Activated T-cell treated with anti-CD3 and anti-CD28 coated beads, Interleukin-2, amount 50 U/mL, for 4 hours (primary cell): ENCODE measurements at regions not wholly inside any gene's neighbourhood (a gene's known extent, or its start where the extent isn't known, plus 50 kb on each side); places are given as distances from the start of the nearest gene placed in this dataset.

Experiments
- ATAC-seq, 2 donors: fragments of 200-7000 bp; cut with Tn5 transposase; one replicate each; pipeline ENCODE4 v1.10.0; 2021
- DNase-seq: peaks from one replicate; pipeline ENCODE4 v3.0.0-alpha.2; 2020
- H3K27me3 Mint-ChIP-seq: one replicate; pipeline ENCODE4 v1.8.0; 2021; ENCODE audit warnings: low read depth, mixed read lengths
- H3K36me3 Mint-ChIP-seq: one replicate; pipeline ENCODE4 v1.8.0; 2022; ENCODE audit warnings: mixed read lengths; ENCODE audit not compliant: insufficient read depth
- H3K4me1 Mint-ChIP-seq: one replicate; pipeline ENCODE4 v1.8.0; 2021; ENCODE audit warnings: low read depth, mixed read lengths
- H3K4me3 Mint-ChIP-seq: one replicate; pipeline ENCODE4 v1.8.0; 2021; ENCODE audit warnings: mild to moderate bottlenecking, moderate library complexity, mixed read lengths
- H3K9me3 Mint-ChIP-seq: one replicate; pipeline ENCODE4 v1.8.0; 2021; ENCODE audit warnings: mixed read lengths

- ATAC-seq: no peak
- no peak for DNase-seq
- no peak overlapping the region for H3K4me3 Mint-ChIP-seq
- H3K27me3 Mint-ChIP-seq: peaks cover 5% of the 10 kb centered on the region
- peaks cover 6% of the 10 kb centered on the region for H3K9me3 Mint-ChIP-seq
- no peaks in the 10 kb centered on the region for H3K36me3 Mint-ChIP-seq
- no peaks in the 10 kb centered on the region for H3K4me1 Mint-ChIP-seq
Observed at GRCh38 chr9:79001012-79001411, 570.8 kb upstream of the TLE4 start.

- DNase-seq: no peak
- no peaks in the 10 kb centered on the region for H3K36me3 Mint-ChIP-seq
- no peak for ATAC-seq
- H3K4me3 Mint-ChIP-seq: no peak overlapping the region
- H3K9me3 Mint-ChIP-seq: peaks cover 6% of the 10 kb centered on the region
- H3K4me1 Mint-ChIP-seq: no peaks in the 10 kb centered on the region
- H3K27me3 Mint-ChIP-seq: peaks cover 6% of the 10 kb centered on the region
Observed at GRCh38 chr9:79003514-79003913, 568.3 kb upstream of the TLE4 start.

- Mint-ChIP-seq H3K4me3 (no peak overlapping the region), H3K9me3 (peaks cover 6% of the 10 kb centered on the region), H3K36me3 (no peaks in the 10 kb centered on the region), H3K4me1 (no peaks in the 10 kb centered on the region), H3K27me3 (peaks cover 6% of the 10 kb centered on the region)
- ATAC-seq: no peak
- no peak for DNase-seq
Observed at GRCh38 chr9:79004032-79004431, 567.7 kb upstream of the TLE4 start.

GRCh38 chr9:79006546-79006945 is 565.2 kb upstream of the TLE4 start:
- Mint-ChIP-seq H3K4me1 (no peaks in the 10 kb centered on the region), H3K27me3 (peaks cover 6% of the 10 kb centered on the region), H3K9me3 (no peaks in the 10 kb centered on the region), H3K4me3 (no peak overlapping the region), H3K36me3 (no peaks in the 10 kb centered on the region)
- ATAC-seq: no peak
- DNase-seq: no peak

- no peak for ATAC-seq
- Mint-ChIP-seq H3K4me1 (no peaks in the 10 kb centered on the region), H3K4me3 (no peak overlapping the region), H3K27me3 (peaks cover 6% of the 10 kb centered on the region), H3K36me3 (no peaks in the 10 kb centered on the region), H3K9me3 (no peaks in the 10 kb centered on the region)
- no peak for DNase-seq
Observed at GRCh38 chr9:79007701-79008483, 563.9 kb upstream of the TLE4 start.

- Mint-ChIP-seq H3K4me3 (no peak overlapping the region), H3K36me3 (no peaks in the 10 kb centered on the region), H3K9me3 (no peaks in the 10 kb centered on the region), H3K27me3 (peaks cover 4% of the 10 kb centered on the region), H3K4me1 (no peaks in the 10 kb centered on the region)
- DNase-seq (no peak), ATAC-seq (no peak)
Observed at GRCh38 chr9:79008916-79009315, 562.8 kb upstream of the TLE4 start.

- no peak overlapping the region for H3K4me3 Mint-ChIP-seq
- DNase-seq (no peak), ATAC-seq (no peak)
- H3K9me3 Mint-ChIP-seq: no peaks in the 10 kb centered on the region
- H3K27me3 Mint-ChIP-seq: no peaks in the 10 kb centered on the region
- no peaks in the 10 kb centered on the region for H3K4me1 Mint-ChIP-seq
- H3K36me3 Mint-ChIP-seq: no peaks in the 10 kb centered on the region
Observed at GRCh38 chr9:79011461-79011860, 560.3 kb upstream of the TLE4 start.

- H3K4me1 Mint-ChIP-seq: no peaks in the 10 kb centered on the region
- H3K9me3 Mint-ChIP-seq: no peaks in the 10 kb centered on the region
- no peak overlapping the region for H3K4me3 Mint-ChIP-seq
- DNase-seq (no peak), ATAC-seq (no peak)
- no peaks in the 10 kb centered on the region for H3K27me3 Mint-ChIP-seq
- no peaks in the 10 kb centered on the region for H3K36me3 Mint-ChIP-seq
Observed at GRCh38 chr9:79012561-79012960, 559.2 kb upstream of the TLE4 start.

- DNase-seq (no peak), ATAC-seq (no peak)
- Mint-ChIP-seq H3K4me1 (no peaks in the 10 kb centered on the region), H3K27me3 (no peaks in the 10 kb centered on the region), H3K36me3 (no peaks in the 10 kb centered on the region), H3K4me3 (no peak overlapping the region), H3K9me3 (no peaks in the 10 kb centered on the region)
Observed at GRCh38 chr9:79013715-79014610, 557.8 kb upstream of the TLE4 start.

- Mint-ChIP-seq H3K36me3 (no peaks in the 10 kb centered on the region), H3K9me3 (no peaks in the 10 kb centered on the region), H3K27me3 (no peaks in the 10 kb centered on the region), H3K4me3 (no peak overlapping the region), H3K4me1 (no peaks in the 10 kb centered on the region)
- ATAC-seq (no peak), DNase-seq (no peak)
Observed at GRCh38 chr9:79014929-79015699, 556.7 kb upstream of the TLE4 start.

GRCh38 chr9:79015951-79016350 is 555.8 kb upstream of the TLE4 start:
- Mint-ChIP-seq H3K4me3 (no peak overlapping the region), H3K27me3 (no peaks in the 10 kb centered on the region), H3K9me3 (no peaks in the 10 kb centered on the region), H3K36me3 (no peaks in the 10 kb centered on the region), H3K4me1 (no peaks in the 10 kb centered on the region)
- ATAC-seq (no peak), DNase-seq (no peak)

- Mint-ChIP-seq H3K9me3 (no peaks in the 10 kb centered on the region), H3K27me3 (no peaks in the 10 kb centered on the region), H3K4me3 (no peak overlapping the region), H3K4me1 (no peaks in the 10 kb centered on the region), H3K36me3 (no peaks in the 10 kb centered on the region)
- ATAC-seq: no peak
- DNase-seq: no peak
Observed at GRCh38 chr9:79020276-79020675, 551.5 kb upstream of the TLE4 start.

- ATAC-seq (no peak), DNase-seq (no peak)
- Mint-ChIP-seq H3K9me3 (no peaks in the 10 kb centered on the region), H3K27me3 (no peaks in the 10 kb centered on the region), H3K4me1 (no peaks in the 10 kb centered on the region), H3K4me3 (no peak overlapping the region), H3K36me3 (no peaks in the 10 kb centered on the region)
Observed at GRCh38 chr9:79021084-79021483, 550.7 kb upstream of the TLE4 start.

- no peak overlapping the region for H3K4me3 Mint-ChIP-seq
- H3K4me1 Mint-ChIP-seq: no peaks in the 10 kb centered on the region
- DNase-seq (no peak), ATAC-seq (no peak)
- H3K36me3 Mint-ChIP-seq: no peaks in the 10 kb centered on the region
- no peaks in the 10 kb centered on the region for H3K27me3 Mint-ChIP-seq
- no peaks in the 10 kb centered on the region for H3K9me3 Mint-ChIP-seq
Observed at GRCh38 chr9:79023134-79023580, 548.6 kb upstream of the TLE4 start.
